PC-9 (cell line): ENCODE measurements at regions not wholly inside any gene's neighbourhood (a gene's known extent, or its start where the extent isn't known, plus 50 kb on each side); places are given as distances from the start of the nearest gene placed in this dataset.

Experiments
- BruUV-seq: library from RNA; stranded (reverse); fragments of 400-500 nt; replicated peaks from 2 replicates; lab custom pipeline; 2021; lab: Mats Ljungman, UMichigan
- CTCF ChIA-PET: fragments of 300-600 bp; sonication (Branson Sonifier 250); formaldehyde crosslinking; loops from one replicate; lab custom pipeline; 2022; ENCODE audit warnings: antibody characterized with exemption; lab: Charles Lee
- POLR2A ChIA-PET: fragments of 300-600 bp; sonication (Branson Sonifier 250); formaldehyde crosslinking; loops from one replicate; lab custom pipeline; 2022; ENCODE audit warnings: antibody characterized with exemption; ENCODE audit not compliant: unreplicated experiment; lab: Charles Lee
- DNase-seq, 2 experiments: peaks; one replicate each; pipeline versions ENCODE4 v3.0.0 to v3.0.0-alpha.2; 2015 to 2022; ENCODE audit warnings: mixed read lengths in 1 of 2
- H2AFZ ChIP-seq: fragments of 200-600 bp; sonication (generic); 2 replicates; pipeline ENCODE4 v1.8.1; 2017; ENCODE audit warnings: antibody characterized with exemption
- H3F3A ChIP-seq: fragments of 200-600 bp; sonication (generic); 2 replicates; pipeline ENCODE4 v1.8.1; 2017; ENCODE audit warnings: antibody characterized with exemption, mild to moderate bottlenecking, low read depth; ENCODE audit not compliant: insufficient read depth
- H3K27ac ChIP-seq: fragments of 200-600 bp; sonication (generic); 2 replicates; pipeline ENCODE4 v1.6.1; 2016; ENCODE audit warnings: mixed run types
- H3K27me3 ChIP-seq: fragments of 200-600 bp; sonication (generic); 2 replicates; pipeline ENCODE4 v1.6.1; 2016; ENCODE audit warnings: low read depth, mixed run types; ENCODE audit not compliant: insufficient read depth
- H3K36me3 ChIP-seq: fragments of 200-600 bp; sonication (generic); 2 replicates; pipeline ENCODE4 v1.6.1; 2016; ENCODE audit warnings: low read depth, mixed run types
- H3K4me1 ChIP-seq: fragments of 200-600 bp; sonication (generic); replicated peaks from 2 replicates; pipeline ENCODE4 v1.6.1; 2016; ENCODE audit warnings: mixed run types; ENCODE audit not compliant: insufficient read depth
- H3K4me2 ChIP-seq: fragments of 200-600 bp; sonication (generic); 2 replicates; pipeline ENCODE4 v1.6.1; 2017; ENCODE audit warnings: mixed run types
- H3K4me3 ChIP-seq: fragments of 200-600 bp; sonication (generic); 2 replicates; pipeline ENCODE4 v1.6.1; 2016; ENCODE audit warnings: mixed run types
- H3K79me2 ChIP-seq: fragments of 200-600 bp; sonication (generic); 2 replicates; pipeline ENCODE4 v1.6.1; 2017; ENCODE audit warnings: low read depth, mixed run types
- H3K9me2 ChIP-seq: fragments of 200-600 bp; sonication (generic); 2 replicates; pipeline ENCODE4 v1.8.1; 2017; ENCODE audit warnings: mild to moderate bottlenecking; ENCODE audit not compliant: insufficient read depth
- H3K9me3 ChIP-seq: fragments of 200-600 bp; sonication (generic); 2 replicates; pipeline ENCODE4 v1.8.1; 2016; ENCODE audit warnings: low read depth; ENCODE audit not compliant: insufficient read depth
- H4K20me1 ChIP-seq: fragments of 200-600 bp; sonication (generic); 2 replicates; pipeline ENCODE4 v1.8.1; 2017; ENCODE audit not compliant: insufficient read depth
- CTCF ChIP-seq: fragments of 200-600 bp; sonication (generic); conservative IDR thresholded peaks from 2 replicates; pipeline ENCODE4 v1.6.1; 2017; ENCODE audit warnings: mixed run types, antibody characterized with exemption, mild to moderate bottlenecking, moderate library complexity
- EZH2 ChIP-seq: fragments of 200-600 bp; sonication (generic); IDR thresholded peaks from 2 replicates; pipeline ENCODE4 v1.8.0; 2017; ENCODE audit warnings: antibody characterized with exemption, low read depth
- intact Hi-C: fragments of 100-400 bp; cut with micrococcal nuclease; formaldehyde crosslinking; loops from one replicate; pipeline ENCODE4 v1.10.0; 2022; ENCODE audit not compliant: unreplicated experiment

GRCh38 chr20:22914291-22914690 lies 120.8 kb upstream of the SSTR4 start:
- Histone ChIP-seq H3F3A (no peaks in the 10 kb centered on the region), H3K9me3 (no peaks in the 10 kb centered on the region), H3K27ac (no peak overlapping the region), H3K4me1 (peaks cover 14% of the 10 kb centered on the region; the same call in 1 of the 2 replicates), H3K79me2 (no peaks in the 10 kb centered on the region), H3K4me3 (no peak overlapping the region), H3K9me2 (no peaks in the 10 kb centered on the region), H3K4me2 (no peak overlapping the region), H2AFZ (no peak overlapping the region), H4K20me1 (no peaks in the 10 kb centered on the region), H3K27me3 (peaks cover 55% of the 10 kb centered on the region), H3K36me3 (no peaks in the 10 kb centered on the region)
- intact Hi-C loops, result no loop called here
- DNase-seq, result no peak
- BruUV-seq, result no TSS peak
- POLR2A ChIA-PET, result no interaction called here
- CTCF ChIA-PET, result no interaction called here
- TF ChIP-seq EZH2, result no peak

GRCh38 chr20:22915512-22915911 lies 119.6 kb upstream of the SSTR4 start:
- no peak overlapping the region for H3K4me2 ChIP-seq
- H3K79me2 ChIP-seq, result no peaks in the 10 kb centered on the region
- H3K4me3 ChIP-seq, result no peak overlapping the region
- BruUV-seq, result no TSS peak
- peaks cover 14% of the 10 kb centered on the region; the same call in 1 of the 2 replicates for H3K4me1 ChIP-seq
- H3K27ac ChIP-seq, result no peak overlapping the region
- H3K36me3 ChIP-seq, result no peaks in the 10 kb centered on the region
- no peaks in the 10 kb centered on the region for H3K9me2 ChIP-seq
- no peaks in the 10 kb centered on the region for H4K20me1 ChIP-seq
- ChIA-PET POLR2A (no interaction called here), CTCF (no interaction called here)
- H3K9me3 ChIP-seq, result no peaks in the 10 kb centered on the region
- H2AFZ ChIP-seq, result no peak overlapping the region
- no peak for TF ChIP-seq CTCF
- no peak for TF ChIP-seq EZH2
- no peaks in the 10 kb centered on the region for H3F3A ChIP-seq
- DNase-seq, result no peak
- H3K27me3 ChIP-seq, result peaks cover 53% of the 10 kb centered on the region
- intact Hi-C loops, result no loop called here

- no TSS peak for BruUV-seq
- H3F3A ChIP-seq, result no peaks in the 10 kb centered on the region
- intact Hi-C loops, result no loop called here
- H4K20me1 ChIP-seq, result no peaks in the 10 kb centered on the region
- H3K9me2 ChIP-seq, result no peaks in the 10 kb centered on the region
- no peak overlapping the region for H3K4me3 ChIP-seq
- H3K36me3 ChIP-seq, result no peaks in the 10 kb centered on the region
- no peak overlapping the region for H2AFZ ChIP-seq
- no peaks in the 10 kb centered on the region for H3K79me2 ChIP-seq
- CTCF ChIA-PET, result no interaction called here
- H3K4me2 ChIP-seq, result peak overlapping the region; percentile 21; the same call in 1 of the 2 replicates
- no peak for TF ChIP-seq CTCF
- TF ChIP-seq EZH2, result no peak
- no peaks in the 10 kb centered on the region for H3K9me3 ChIP-seq
- peak in 1 of 2 experiments; percentile 4 for DNase-seq
- H3K27me3 ChIP-seq, result peaks cover 53% of the 10 kb centered on the region
- POLR2A ChIA-PET, result no interaction called here
- H3K27ac ChIP-seq, result no peak overlapping the region
- peaks cover 21% of the 10 kb centered on the region for H3K4me1 ChIP-seq
These were observed 118.9 kb upstream of the SSTR4 start for GRCh38 chr20:22916021-22916842.
